Right kidney (tissue), 1 donor: ENCODE measurements at regions not wholly inside any gene's neighbourhood (a gene's known extent, or its start where the extent isn't known, plus 50 kb on each side); places are given as distances from the start of the nearest gene placed in this dataset.

Experiments used
- DNase-seq: peaks from one replicate; pipeline ENCODE4 v3.0.0-alpha.2; 2016

- no peak for DNase-seq
These were observed 170.9 kb downstream of the PALM2AKAP2 start for GRCh38 chr9:109950710-109951443.

DNA sequence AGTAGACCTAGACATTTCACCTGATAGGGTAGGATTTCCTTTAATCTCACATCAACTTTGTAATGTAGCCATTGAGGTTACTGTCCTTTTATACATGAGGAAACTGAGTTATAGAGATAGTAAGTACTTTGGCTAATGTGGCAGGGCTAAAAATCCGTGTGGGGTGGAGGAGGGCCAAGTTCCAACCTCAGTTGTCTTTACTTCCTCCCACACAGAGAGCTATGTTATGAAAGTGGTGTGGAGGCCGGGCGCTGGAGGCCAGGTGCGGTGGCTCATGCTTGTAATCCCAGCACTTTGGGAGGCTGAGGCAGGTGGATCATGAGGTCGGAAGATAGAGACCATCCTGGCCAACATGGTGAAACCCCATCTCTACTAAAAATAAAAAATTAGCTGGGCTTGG, 173.3 kb downstream of the PALM2AKAP2 start:
- DNase-seq = no peak

DNA sequence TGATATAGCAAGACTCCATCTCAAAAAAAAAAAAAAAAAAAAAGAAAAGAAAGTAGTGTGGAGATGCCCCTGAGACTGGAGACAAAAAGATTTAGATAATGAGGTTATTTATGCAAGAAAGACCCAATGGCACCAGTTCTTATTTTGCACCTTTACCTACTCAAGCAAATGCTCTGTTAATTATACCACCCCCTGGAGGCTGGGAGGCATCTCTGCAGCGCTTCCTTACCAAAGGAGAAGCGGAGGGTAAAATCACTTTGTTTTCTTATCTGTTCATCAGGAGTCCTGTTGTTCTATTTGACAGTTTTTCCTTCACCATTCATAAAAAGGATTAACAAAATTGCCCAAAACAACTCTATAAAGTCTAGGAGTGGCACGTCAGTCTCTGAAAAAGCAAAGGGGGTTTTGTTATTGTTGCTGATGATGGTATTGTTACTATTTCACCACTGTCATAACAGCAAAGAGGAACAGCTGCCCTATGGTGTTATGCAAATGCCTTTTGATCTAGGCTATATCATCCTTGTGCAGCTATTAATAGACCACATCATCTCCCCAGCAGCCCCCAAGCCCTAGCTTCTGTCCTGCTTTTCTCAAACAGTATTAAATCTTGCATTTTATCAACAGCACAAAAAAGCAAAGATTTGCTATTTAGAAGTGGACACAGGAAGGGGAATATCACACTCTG, 174.0 kb downstream of the PALM2AKAP2 start:
- no peak for DNase-seq

GRCh38 chr9:109956717-109957440, 176.9 kb downstream of the PALM2AKAP2 start:
- peak; percentile 29 for DNase-seq

GRCh38 chr9:109959679-109960078, 179.7 kb downstream of the PALM2AKAP2 start:
- DNase-seq = no peak

DNA sequence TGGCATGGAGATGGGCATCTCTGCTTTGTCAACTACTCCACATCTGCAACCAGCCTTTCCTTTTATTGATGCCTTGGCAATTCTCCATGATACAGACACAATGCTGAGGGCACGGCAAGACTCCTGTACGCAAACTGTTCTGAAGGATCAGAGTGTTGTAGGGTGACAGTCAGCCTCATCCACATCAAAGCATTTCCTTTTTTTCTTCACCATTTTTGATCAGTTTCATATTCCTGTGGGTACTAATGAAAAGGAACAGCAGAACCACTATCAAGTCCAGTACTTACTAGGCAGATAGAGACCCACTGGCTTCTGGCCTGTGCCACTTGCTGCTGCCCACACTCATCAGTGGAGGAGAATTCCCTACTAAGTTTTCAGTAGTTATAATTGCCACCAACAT, 181.6 kb downstream of the PALM2AKAP2 start:
- DNase-seq = no peak

GRCh38 chr9:109962215-109962614, 182.2 kb downstream of the PALM2AKAP2 start:
- DNase-seq = no peak

- no peak for DNase-seq
These were observed 183.1 kb downstream of the PALM2AKAP2 start for GRCh38 chr9:109963079-109963478.

DNA sequence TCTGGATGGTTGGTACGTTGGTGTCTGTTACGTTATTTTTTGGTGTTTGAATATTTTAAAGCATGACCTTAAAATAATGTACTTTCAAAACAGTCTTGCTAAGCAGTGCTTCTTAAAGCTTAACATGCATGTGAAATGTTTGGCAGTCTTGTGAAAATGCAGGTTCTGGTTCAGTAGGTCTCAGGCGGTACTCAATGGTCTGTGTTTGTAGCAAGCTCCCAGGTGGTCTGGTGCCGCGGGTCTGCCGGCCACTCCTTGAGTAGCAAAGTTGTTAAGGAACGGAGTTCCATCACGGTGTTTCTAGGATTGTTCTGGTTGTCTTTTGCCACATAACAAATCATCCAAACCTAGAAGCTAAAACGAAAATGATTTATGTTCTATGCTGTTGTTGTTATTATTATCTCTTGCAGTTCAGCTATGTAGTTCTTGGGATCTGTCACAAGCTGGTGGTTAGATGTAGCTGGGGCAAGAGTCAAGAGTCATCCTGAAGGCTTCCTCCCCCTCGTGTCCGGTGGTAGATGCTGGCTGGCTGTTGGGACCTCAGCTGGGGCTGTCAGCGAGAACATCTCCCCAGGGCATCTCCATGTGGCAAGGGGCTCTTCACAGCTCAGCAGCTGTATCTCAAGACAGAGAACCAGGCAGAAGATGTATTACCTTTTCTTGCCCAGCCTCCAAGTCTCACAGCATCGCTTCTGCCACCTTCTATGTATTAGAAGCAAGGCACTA, 186.8 kb downstream of the PALM2AKAP2 start:
- DNase-seq = no peak

DNA sequence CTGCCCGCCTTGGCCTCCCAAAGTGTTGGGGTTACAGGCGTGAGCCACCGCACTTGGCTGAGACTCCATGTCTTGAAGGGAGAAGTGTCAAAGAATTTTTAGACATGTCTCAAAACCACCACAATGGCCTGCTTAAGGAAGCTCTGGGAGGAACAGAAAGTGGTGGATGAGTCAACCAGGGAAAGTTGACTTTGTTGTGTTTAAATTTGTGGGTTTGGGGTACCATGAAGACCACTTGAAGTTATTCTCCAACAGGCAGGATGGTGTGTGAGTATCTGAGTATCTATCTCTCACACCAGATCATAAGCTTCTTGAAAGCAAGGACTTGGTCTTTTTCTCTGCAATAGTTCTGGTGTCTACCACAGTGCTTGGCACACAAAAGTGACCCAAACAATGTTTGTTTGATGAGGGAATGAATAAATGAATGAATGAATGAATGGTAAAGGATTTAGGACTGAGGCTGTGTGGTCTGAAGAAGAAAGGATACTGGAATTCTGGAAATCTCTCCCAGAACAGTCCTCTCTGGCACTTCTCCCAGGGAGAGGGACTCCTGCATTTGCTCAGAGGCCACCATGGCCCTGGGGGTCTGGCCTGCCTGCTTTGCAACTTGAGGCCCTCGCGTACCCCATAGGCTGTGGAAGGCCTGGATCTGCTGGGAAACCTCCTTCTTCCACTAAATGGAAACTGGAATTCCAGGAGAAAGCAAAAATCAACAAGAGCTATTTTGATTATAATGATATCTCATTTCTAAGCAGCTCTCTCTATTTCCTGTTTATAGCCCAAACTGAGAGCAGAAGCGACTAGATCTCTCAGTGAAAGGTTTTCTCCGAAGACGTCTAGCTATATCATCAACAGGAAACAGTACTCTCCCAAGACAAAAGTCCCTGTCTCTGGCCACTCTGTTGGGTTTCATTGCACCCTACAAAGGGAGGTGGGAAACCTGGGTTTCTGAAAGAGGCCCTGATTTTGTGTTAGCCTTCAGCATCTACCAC, 187.9 kb downstream of the PALM2AKAP2 start:
- no peak for DNase-seq

DNA sequence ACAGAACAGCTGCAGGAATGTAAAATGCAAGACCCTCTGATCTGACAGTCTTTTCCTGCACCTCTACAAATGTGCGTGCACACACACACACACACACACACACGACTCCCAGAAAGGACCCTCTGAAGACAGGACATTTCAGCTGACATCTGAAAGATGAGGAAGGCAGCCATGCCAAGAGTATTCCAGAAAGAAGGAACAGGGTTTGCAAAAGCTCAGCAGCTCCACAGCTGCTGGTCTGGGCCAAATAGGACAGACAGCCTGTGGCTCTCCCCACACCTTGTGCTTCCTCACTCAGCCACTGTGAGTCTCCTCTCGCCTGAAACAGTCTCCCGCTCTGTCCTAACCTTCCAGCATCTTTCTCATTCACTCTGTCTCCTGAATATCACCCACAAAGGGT, 189.0 kb downstream of the PALM2AKAP2 start:
- peak; percentile 48 for DNase-seq

GRCh38 chr9:109969573-109970237, 189.7 kb downstream of the PALM2AKAP2 start:
- no peak for DNase-seq

DNA sequence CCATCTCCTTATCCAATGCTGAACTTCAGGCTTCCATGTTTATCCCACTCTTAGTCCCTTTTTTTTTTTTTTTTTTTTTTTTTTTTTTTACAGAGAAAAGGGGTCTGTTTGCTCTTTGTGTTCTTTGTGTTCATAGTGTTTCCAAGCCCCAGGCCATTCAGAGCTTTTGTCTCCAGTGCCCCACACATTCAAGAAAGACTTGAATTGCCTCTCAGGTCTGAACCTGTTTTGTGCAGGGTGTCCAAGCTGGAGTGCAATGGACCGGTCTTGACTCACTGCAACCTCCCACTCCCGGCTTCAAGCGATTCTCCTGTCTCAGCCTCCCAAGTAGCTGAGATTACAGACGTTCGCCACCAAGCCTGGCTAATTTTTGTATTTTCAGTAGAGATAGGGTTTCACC, 191.2 kb downstream of the PALM2AKAP2 start:
- DNase-seq = no peak

GRCh38 chr9:109972026-109972882, 192.3 kb downstream of the PALM2AKAP2 start:
- no peak for DNase-seq

GRCh38 chr9:109973336-109973735, 193.3 kb downstream of the PALM2AKAP2 start:
- DNase-seq = no peak

GRCh38 chr9:109974143-109974917, 194.3 kb downstream of the PALM2AKAP2 start:
- DNase-seq = no peak

- no peak for DNase-seq
These were observed 194.9 kb downstream of the PALM2AKAP2 start for GRCh38 chr9:109974918-109975276.

- no peak for DNase-seq
These were observed 195.7 kb downstream of the PALM2AKAP2 start for GRCh38 chr9:109975574-109976295.
